ENCODE measurements at regions not wholly inside any gene's neighbourhood (a gene's known extent, or its start where the extent isn't known, plus 50 kb on each side); places are given as distances from the start of the nearest gene placed in this dataset.

DNA sequence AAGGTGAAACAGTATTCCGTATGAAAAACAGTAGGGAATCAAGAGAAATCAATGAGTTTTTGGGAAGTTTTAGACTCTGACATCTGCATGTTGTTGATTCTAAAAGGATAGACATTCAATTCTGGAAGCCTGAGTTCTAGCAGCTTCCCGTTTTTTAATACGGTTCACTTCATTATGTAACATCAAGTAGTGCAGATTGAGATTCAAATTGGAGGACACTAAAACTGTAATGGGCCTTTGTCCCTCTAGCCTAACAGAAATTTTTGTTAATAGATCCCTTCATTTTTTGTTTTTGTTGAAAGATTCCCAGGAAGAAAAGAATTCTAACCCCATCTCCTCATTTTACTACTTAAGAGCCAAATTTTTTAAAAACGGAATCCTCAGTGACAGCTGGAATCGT is 384.6 kb downstream of the SH3GL2 start:
- Histone ChIP-seq H3K4me2 (ENCODE audit: low read depth, low read length, poor library complexity, severe bottlenecking) (no peak overlapping the region), H3K4me3 (ENCODE audit: low read length) (no peak overlapping the region), H3K9ac (ENCODE audit: low read length) (no peak overlapping the region), H3K79me2 (ENCODE audit: low read length) (no peaks in the 10 kb centered on the region), H3K9me2 (replicated peaks; ENCODE audit: insufficient read depth, low read length) (no peaks in the 10 kb centered on the region), H2AFZ (ENCODE audit: low read length) (no peak overlapping the region), H3K9me3 (ENCODE audit: low read length) (no peaks in the 10 kb centered on the region), H3K36me3 (ENCODE audit: insufficient read depth, low read length) (no peaks in the 10 kb centered on the region), H3K4me1 (ENCODE audit: low read length) (no peaks in the 10 kb centered on the region), H3K27me3 (ENCODE audit: low read length) (no peaks in the 10 kb centered on the region), H3K27ac (ENCODE audit: low read length) (no peak overlapping the region), H4K20me1 (ENCODE audit: insufficient read depth, low read depth, low read length) (no peaks in the 10 kb centered on the region)
- no peak for DNase-seq

DNA sequence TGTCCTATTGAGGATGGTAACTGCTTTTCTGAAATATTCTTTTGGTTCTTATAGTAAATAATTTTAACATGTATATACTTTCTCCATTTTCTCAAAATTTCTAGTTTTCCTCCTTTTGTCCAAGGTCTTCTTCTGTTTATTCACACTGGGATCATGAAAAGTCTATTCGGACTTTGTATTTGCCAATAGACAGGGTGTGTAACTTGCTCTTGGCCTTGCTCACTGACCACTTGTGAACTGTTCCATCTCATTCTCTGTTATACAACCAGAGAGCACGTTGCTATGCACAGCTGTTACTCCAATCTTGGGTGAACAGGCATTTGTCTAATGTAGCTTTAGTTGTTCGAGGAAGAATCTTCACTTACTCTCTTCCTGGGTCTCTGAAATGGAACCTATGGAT is 388.9 kb downstream of the SH3GL2 start:
- H3K36me3 ChIP-seq (ENCODE audit: insufficient read depth, low read length) = no peaks in the 10 kb centered on the region
- H3K9ac ChIP-seq (ENCODE audit: low read length) = no peak overlapping the region
- no peaks in the 10 kb centered on the region for H3K9me3 ChIP-seq (ENCODE audit: low read length)
- no peak overlapping the region for H3K4me2 ChIP-seq (ENCODE audit: low read depth, low read length, poor library complexity, severe bottlenecking)
- no peaks in the 10 kb centered on the region for H3K27me3 ChIP-seq (ENCODE audit: low read length)
- H4K20me1 ChIP-seq (ENCODE audit: insufficient read depth, low read depth, low read length) = no peaks in the 10 kb centered on the region
- H3K79me2 ChIP-seq (ENCODE audit: low read length) = no peaks in the 10 kb centered on the region
- H2AFZ ChIP-seq (ENCODE audit: low read length) = no peak overlapping the region
- H3K9me2 ChIP-seq (replicated peaks; ENCODE audit: insufficient read depth, low read length) = no peaks in the 10 kb centered on the region
- no peaks in the 10 kb centered on the region for H3K4me1 ChIP-seq (ENCODE audit: low read length)
- no peak for DNase-seq
- H3K27ac ChIP-seq (ENCODE audit: low read length) = no peak overlapping the region
- no peak overlapping the region for H3K4me3 ChIP-seq (ENCODE audit: low read length)

DNA sequence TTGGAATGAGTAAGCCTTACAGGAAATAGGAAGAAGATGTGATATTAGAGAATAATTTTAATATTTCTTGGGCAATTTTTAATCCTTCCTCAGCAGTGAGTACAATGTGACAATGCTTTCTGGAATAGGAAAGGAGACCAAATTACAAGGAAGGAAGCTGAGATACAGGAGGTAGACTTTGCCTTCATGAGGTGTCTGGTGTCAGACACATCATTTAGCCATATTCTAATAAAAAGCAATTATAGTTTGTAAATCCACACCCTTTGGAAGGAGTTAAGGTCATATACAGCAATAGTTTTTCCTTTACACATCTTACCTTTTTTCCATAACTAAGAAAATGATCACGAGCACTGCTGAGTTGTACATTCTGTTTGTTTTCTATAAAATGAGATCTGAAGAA is 390.4 kb downstream of the SH3GL2 start:
- Histone ChIP-seq H3K4me2 (ENCODE audit: low read depth, low read length, poor library complexity, severe bottlenecking) (no peak overlapping the region), H4K20me1 (ENCODE audit: insufficient read depth, low read depth, low read length) (no peaks in the 10 kb centered on the region), H2AFZ (ENCODE audit: low read length) (no peak overlapping the region), H3K9me3 (ENCODE audit: low read length) (no peaks in the 10 kb centered on the region), H3K9ac (ENCODE audit: low read length) (no peak overlapping the region), H3K27ac (ENCODE audit: low read length) (no peak overlapping the region), H3K27me3 (ENCODE audit: low read length) (no peaks in the 10 kb centered on the region), H3K79me2 (ENCODE audit: low read length) (no peaks in the 10 kb centered on the region), H3K4me1 (ENCODE audit: low read length) (no peaks in the 10 kb centered on the region), H3K9me2 (replicated peaks; ENCODE audit: insufficient read depth, low read length) (no peaks in the 10 kb centered on the region), H3K4me3 (ENCODE audit: low read length) (no peak overlapping the region), H3K36me3 (ENCODE audit: insufficient read depth, low read length) (no peaks in the 10 kb centered on the region)
- DNase-seq = no peak

DNA sequence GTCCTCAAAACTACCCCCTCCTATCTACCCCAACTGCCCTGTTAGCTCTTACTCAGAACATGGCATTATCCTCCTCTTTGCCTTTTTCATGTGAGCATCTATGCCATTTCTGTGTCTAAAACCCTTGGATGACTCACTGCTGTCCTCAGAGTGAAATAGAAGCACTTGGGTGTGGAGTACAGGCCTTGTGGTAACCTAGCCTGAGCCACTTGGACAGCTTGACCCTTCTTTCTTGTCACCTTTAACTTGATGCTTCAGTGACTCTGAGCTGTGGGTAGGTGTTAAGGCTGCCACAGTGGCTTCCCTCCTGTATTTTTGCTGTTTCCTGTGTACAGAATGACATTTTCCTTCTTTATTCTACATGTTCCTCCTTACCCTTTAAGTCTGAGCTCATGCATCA is 391.4 kb downstream of the SH3GL2 start:
- no peak overlapping the region for H3K27ac ChIP-seq (ENCODE audit: low read length)
- no peak overlapping the region for H3K4me2 ChIP-seq (ENCODE audit: low read depth, low read length, poor library complexity, severe bottlenecking)
- no peaks in the 10 kb centered on the region for H3K9me2 ChIP-seq (replicated peaks; ENCODE audit: insufficient read depth, low read length)
- H4K20me1 ChIP-seq (ENCODE audit: insufficient read depth, low read depth, low read length) = no peaks in the 10 kb centered on the region
- H2AFZ ChIP-seq (ENCODE audit: low read length) = no peak overlapping the region
- no peak for DNase-seq
- H3K36me3 ChIP-seq (ENCODE audit: insufficient read depth, low read length) = no peaks in the 10 kb centered on the region
- H3K27me3 ChIP-seq (ENCODE audit: low read length) = no peaks in the 10 kb centered on the region
- H3K4me3 ChIP-seq (ENCODE audit: low read length) = no peak overlapping the region
- no peaks in the 10 kb centered on the region for H3K9me3 ChIP-seq (ENCODE audit: low read length)
- H3K79me2 ChIP-seq (ENCODE audit: low read length) = no peaks in the 10 kb centered on the region
- H3K4me1 ChIP-seq (ENCODE audit: low read length) = no peaks in the 10 kb centered on the region
- H3K9ac ChIP-seq (ENCODE audit: low read length) = no peak overlapping the region

DNA sequence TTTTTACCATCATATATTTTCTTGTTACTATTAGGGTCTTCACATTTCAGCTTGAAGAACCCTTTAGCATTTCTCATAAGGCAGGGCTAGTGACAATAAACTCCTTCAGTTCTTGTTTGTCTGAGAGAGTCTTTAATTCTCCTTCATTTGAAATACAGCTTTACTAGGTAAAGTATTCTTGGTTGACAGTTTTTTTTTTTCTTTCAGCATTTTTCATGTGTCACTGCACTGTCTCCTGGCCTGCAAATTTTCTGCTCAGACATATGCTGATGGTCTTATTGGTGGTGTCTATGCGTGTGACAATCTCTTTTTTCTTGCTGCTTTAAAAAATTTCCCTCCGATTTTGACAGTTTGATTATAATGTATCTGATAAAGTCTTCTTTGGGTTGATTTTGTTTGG is 399.9 kb downstream of the SH3GL2 start:
- H4K20me1 ChIP-seq (ENCODE audit: insufficient read depth, low read depth, low read length) = no peaks in the 10 kb centered on the region
- no peak overlapping the region for H3K27ac ChIP-seq (ENCODE audit: low read length)
- no peak overlapping the region for H3K9ac ChIP-seq (ENCODE audit: low read length)
- H3K79me2 ChIP-seq (ENCODE audit: low read length) = no peaks in the 10 kb centered on the region
- no peaks in the 10 kb centered on the region for H3K27me3 ChIP-seq (ENCODE audit: low read length)
- H3K4me2 ChIP-seq (ENCODE audit: low read depth, low read length, poor library complexity, severe bottlenecking) = no peak overlapping the region
- H3K36me3 ChIP-seq (ENCODE audit: insufficient read depth, low read length) = no peaks in the 10 kb centered on the region
- H3K9me2 ChIP-seq (replicated peaks; ENCODE audit: insufficient read depth, low read length) = no peaks in the 10 kb centered on the region
- no peak overlapping the region for H3K4me3 ChIP-seq (ENCODE audit: low read length)
- no peaks in the 10 kb centered on the region for H3K9me3 ChIP-seq (ENCODE audit: low read length)
- DNase-seq = no peak
- no peaks in the 10 kb centered on the region for H3K4me1 ChIP-seq (ENCODE audit: low read length)
- H2AFZ ChIP-seq (ENCODE audit: low read length) = no peak overlapping the region

DNA sequence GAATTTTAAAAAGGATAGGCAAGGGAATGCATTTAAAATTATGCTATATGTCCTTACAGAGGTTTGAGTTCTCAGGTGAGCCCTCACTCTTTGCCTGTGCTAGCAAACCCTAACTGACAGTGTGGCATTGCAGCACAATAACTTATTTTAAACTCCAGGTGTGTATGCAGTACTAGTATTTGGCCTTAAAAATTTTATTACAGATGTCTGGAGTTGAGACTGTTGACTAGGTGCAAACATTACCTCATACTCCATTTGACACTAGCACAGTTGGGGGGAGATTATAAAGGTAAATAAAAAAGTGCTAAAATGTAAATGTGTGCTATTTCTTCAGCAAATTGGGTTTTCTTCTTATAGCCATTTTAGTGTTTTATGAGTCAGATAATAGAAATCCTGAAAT is 407.7 kb downstream of the SH3GL2 start:
- Histone ChIP-seq H3K4me3 (ENCODE audit: low read length) (no peak overlapping the region), H4K20me1 (ENCODE audit: insufficient read depth, low read depth, low read length) (no peaks in the 10 kb centered on the region), H3K27ac (ENCODE audit: low read length) (no peak overlapping the region), H3K27me3 (ENCODE audit: low read length) (no peaks in the 10 kb centered on the region), H3K79me2 (ENCODE audit: low read length) (no peaks in the 10 kb centered on the region), H2AFZ (ENCODE audit: low read length) (no peak overlapping the region), H3K9ac (ENCODE audit: low read length) (no peak overlapping the region), H3K4me1 (ENCODE audit: low read length) (no peaks in the 10 kb centered on the region), H3K9me3 (ENCODE audit: low read length) (no peaks in the 10 kb centered on the region), H3K36me3 (ENCODE audit: insufficient read depth, low read length) (no peaks in the 10 kb centered on the region), H3K4me2 (ENCODE audit: low read depth, low read length, poor library complexity, severe bottlenecking) (no peak overlapping the region), H3K9me2 (replicated peaks; ENCODE audit: insufficient read depth, low read length) (no peaks in the 10 kb centered on the region)
- no peak for DNase-seq

GRCh38 chr9:17987189-17987588 is 408.3 kb downstream of the SH3GL2 start:
- no peak for DNase-seq
- Histone ChIP-seq H2AFZ (ENCODE audit: low read length) (no peak overlapping the region), H3K27me3 (ENCODE audit: low read length) (no peaks in the 10 kb centered on the region)

DNA sequence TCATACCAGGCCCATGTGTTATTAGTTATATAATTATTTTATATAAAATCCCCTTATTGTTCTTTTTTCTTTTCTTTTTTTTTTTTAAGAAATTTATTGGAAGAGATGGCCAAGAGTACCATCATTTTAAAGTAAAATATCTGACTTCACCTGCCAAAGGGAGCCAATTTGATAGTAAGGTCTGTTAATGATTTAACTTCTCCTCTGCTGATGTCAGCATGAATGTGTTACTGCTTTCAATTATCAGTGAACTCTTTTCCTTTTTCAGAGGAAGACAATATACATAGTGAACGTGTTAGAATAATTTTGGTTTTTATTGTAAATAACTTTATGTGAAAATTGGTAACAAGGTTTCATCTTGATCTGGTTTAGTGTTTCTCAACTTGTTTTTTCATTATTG is 409.6 kb downstream of the SH3GL2 start:
- Histone ChIP-seq H3K4me2 (ENCODE audit: low read depth, low read length, poor library complexity, severe bottlenecking) (no peak overlapping the region), H3K4me1 (ENCODE audit: low read length) (no peaks in the 10 kb centered on the region), H3K79me2 (ENCODE audit: low read length) (no peaks in the 10 kb centered on the region), H2AFZ (ENCODE audit: low read length) (no peak overlapping the region), H3K4me3 (ENCODE audit: low read length) (no peak overlapping the region), H4K20me1 (ENCODE audit: insufficient read depth, low read depth, low read length) (no peaks in the 10 kb centered on the region), H3K9me2 (replicated peaks; ENCODE audit: insufficient read depth, low read length) (no peaks in the 10 kb centered on the region), H3K36me3 (ENCODE audit: insufficient read depth, low read length) (no peaks in the 10 kb centered on the region), H3K27ac (ENCODE audit: low read length) (no peak overlapping the region), H3K27me3 (ENCODE audit: low read length) (no peaks in the 10 kb centered on the region), H3K9ac (ENCODE audit: low read length) (no peak overlapping the region), H3K9me3 (ENCODE audit: low read length) (no peaks in the 10 kb centered on the region)
- no peak for DNase-seq

More at GRCh38 chr9:17987189-17987588, 408.3 kb downstream of the SH3GL2 start:
- Histone ChIP-seq H3K9ac (ENCODE audit: low read length) (no peak overlapping the region), H3K4me1 (ENCODE audit: low read length) (no peaks in the 10 kb centered on the region), H4K20me1 (ENCODE audit: insufficient read depth, low read depth, low read length) (no peaks in the 10 kb centered on the region), H3K4me2 (ENCODE audit: low read depth, low read length, poor library complexity, severe bottlenecking) (no peak overlapping the region), H3K9me3 (ENCODE audit: low read length) (no peaks in the 10 kb centered on the region), H3K36me3 (ENCODE audit: insufficient read depth, low read length) (no peaks in the 10 kb centered on the region), H3K9me2 (replicated peaks; ENCODE audit: insufficient read depth, low read length) (no peaks in the 10 kb centered on the region), H3K4me3 (ENCODE audit: low read length) (no peak overlapping the region), H3K79me2 (ENCODE audit: low read length) (no peaks in the 10 kb centered on the region), H3K27ac (ENCODE audit: low read length) (no peak overlapping the region)

- Histone ChIP-seq H3K36me3 (ENCODE audit: insufficient read depth, low read length) (no peaks in the 10 kb centered on the region), H3K27me3 (ENCODE audit: low read length) (no peaks in the 10 kb centered on the region), H3K9ac (ENCODE audit: low read length) (no peak overlapping the region), H3K4me3 (ENCODE audit: low read length) (no peak overlapping the region), H3K4me1 (ENCODE audit: low read length) (no peaks in the 10 kb centered on the region), H3K9me3 (ENCODE audit: low read length) (no peaks in the 10 kb centered on the region), H3K27ac (ENCODE audit: low read length) (no peak overlapping the region), H3K79me2 (ENCODE audit: low read length) (no peaks in the 10 kb centered on the region), H3K4me2 (ENCODE audit: low read depth, low read length, poor library complexity, severe bottlenecking) (no peak overlapping the region), H2AFZ (ENCODE audit: low read length) (no peak overlapping the region), H3K9me2 (replicated peaks; ENCODE audit: insufficient read depth, low read length) (no peaks in the 10 kb centered on the region), H4K20me1 (ENCODE audit: insufficient read depth, low read depth, low read length) (no peaks in the 10 kb centered on the region)
- DNase-seq = no peak
These were observed 411.7 kb downstream of the SH3GL2 start for GRCh38 chr9:17990602-17991001.
